CD4-positive, alpha-beta T cell treated with Interferon alpha-2 for 1 hour (primary cell): ENCODE measurements at regions not wholly inside any gene's neighbourhood (a gene's known extent, or its start where the extent isn't known, plus 50 kb on each side); places are given as distances from the start of the nearest gene placed in this dataset.
"Not testable (repeated sequence)": the region's sequence is repeated elsewhere in the genome, so short reads cannot be mapped to it uniquely, and the experiment has no call there.

Source experiments
- DNase-seq, 2 donors: peaks; one replicate each; pipeline ENCODE4 v3.0.0-alpha.2; 2020 to 2022

GRCh38 chr3:87873136-87873535 is 185.7 kb downstream of the CGGBP1 start:
- no peak for DNase-seq

- DNase-seq, result no peak
These were observed 191.8 kb downstream of the CGGBP1 start for GRCh38 chr3:87867001-87867400.

DNA sequence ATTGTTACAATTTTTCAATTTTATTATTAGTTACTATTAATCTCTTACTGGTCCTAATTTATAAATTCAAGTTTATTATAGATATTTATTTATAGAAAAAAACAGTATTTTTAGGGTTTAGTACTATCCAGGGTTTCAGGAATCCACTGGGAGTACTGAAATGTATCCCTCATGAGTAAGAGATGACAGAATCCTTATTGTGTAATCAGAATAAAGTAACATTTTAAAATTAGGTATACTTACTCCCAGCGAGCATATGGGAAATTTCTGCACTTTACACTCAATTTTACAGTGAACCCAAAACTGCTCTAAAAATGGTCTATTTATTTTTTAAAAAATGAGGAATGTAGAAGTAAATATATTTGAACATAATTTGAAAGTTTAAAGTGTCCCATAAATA is 202.7 kb downstream of the CGGBP1 start:
- DNase-seq, result no peak

DNA sequence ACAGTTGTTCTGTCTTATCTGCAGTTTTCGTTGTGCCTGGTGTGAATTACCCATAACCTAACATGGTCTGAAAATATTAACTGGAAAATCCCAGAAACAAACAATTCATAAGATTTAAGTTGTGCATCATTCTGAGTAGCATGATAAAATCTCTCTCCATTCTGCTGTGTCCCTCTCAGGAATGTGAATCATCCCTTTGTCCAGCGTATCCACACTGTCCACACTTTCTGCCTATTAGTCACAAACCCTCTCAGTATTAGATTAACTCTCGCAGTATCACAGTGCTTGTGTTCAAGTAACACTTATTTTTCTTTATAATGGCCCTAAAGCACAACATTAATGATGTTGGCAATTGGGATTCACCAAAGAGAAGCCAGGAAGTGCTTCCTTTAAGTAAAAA is 203.2 kb downstream of the CGGBP1 start:
- no peak for DNase-seq

DNA sequence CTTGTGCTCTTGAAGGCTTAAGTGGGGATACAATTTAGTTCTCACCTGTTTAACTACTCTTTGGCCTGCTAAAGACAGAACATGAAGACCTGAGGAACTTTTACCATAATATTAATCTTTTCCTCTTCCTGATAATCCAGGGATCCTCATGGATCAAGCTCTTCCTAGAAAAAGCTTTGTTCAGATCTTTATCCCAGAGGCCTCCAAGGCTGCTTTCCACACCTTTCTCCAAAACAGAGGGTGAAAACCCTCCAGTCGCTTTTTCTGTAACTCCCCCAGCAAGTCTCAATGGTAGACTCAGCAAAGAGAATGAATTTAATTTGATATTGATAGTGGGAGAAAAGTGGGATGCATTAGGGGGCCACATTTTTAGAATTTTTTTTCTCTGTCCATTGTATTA is 203.6 kb downstream of the CGGBP1 start:
- DNase-seq, result no peak

- no peak for DNase-seq
These were observed 210.8 kb downstream of the CGGBP1 start for GRCh38 chr3:87848003-87848402.

- DNase-seq, result no peak
These were observed 221.7 kb downstream of the CGGBP1 start for GRCh38 chr3:87837076-87837475.

GRCh38 chr3:87836026-87836425 is 222.8 kb downstream of the CGGBP1 start:
- DNase-seq, result no peak

DNA sequence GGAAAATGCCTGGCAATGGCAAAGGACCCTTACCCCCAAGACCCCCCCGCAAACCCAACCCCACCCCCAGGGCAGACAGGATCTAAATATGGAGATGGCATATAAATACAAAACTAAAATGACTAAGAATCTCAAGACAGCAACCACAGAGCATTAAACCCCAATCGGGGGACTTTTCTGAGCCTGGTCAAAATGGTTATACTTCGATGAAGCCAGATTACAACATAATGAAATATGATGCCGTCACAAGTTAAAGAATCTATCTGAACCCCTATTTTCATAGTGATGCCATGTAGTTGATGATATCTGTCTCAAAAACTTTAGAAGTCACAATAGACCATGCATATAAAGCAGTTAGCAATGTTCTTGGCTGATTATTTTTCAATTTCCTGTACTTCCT is 223.6 kb downstream of the CGGBP1 start:
- DNase-seq, result no peak

DNA sequence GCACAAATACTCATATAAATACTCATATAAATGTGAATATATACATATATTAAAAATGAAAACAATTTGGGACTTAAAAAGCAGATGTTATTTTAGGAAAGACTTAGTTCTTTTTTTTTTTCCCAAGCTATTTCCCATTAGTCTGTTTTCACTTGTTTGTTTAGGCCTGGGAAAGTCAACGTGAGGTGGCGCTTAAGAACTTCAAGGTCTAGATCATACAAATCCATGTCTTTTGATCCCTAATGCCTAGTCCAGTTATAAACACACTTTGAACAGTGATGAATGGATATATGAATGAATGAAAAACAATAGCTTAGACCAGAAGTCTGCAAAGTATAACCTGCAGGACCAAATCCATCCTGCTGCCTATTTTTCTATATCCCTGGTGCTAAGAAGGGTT is 224.5 kb downstream of the CGGBP1 start:
- DNase-seq, result no peak

DNA sequence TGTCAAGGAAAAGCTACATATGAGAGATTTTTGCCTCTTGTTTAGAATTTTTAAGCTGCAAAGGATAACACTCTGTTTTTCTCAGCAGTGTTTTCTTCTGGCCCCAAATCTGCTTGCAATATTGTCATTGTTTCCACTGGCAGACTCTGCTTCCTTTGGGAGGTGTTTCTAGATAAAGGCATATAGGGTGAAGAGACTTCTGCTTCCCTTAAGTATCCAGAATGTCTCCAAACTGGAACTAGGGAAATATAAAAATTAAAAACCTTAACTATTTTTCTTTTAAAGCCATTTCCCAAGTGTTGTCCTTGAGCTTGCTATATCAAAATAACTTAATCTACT is 225.8 kb downstream of the CGGBP1 start:
- DNase-seq, result no peak

DNA sequence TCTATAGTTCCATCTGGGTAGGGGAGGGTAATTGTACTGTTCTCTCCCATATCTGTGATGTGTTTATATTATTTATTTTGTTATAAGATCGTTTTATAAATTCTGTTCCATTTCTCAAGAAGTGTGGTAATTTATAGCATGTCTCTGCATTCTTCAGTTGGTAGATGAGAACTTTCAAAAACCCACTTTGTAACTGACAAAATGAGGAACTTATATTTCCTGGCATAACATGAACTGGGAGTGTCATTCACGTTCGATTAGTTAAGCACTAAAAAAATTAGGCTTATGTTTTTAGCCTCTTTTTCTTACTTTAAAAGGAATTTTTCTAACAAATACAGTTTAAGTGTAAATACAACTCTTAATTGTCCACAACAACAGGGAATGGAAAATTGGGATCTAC is 230.8 kb downstream of the CGGBP1 start:
- no peak for DNase-seq

- DNase-seq, result no peak
These were observed 236.2 kb downstream of the CGGBP1 start for GRCh38 chr3:87822563-87822962.

- not testable (repeated sequence) for DNase-seq
These were observed 245.3 kb downstream of the CGGBP1 start for GRCh38 chr3:87813503-87813902.

DNA sequence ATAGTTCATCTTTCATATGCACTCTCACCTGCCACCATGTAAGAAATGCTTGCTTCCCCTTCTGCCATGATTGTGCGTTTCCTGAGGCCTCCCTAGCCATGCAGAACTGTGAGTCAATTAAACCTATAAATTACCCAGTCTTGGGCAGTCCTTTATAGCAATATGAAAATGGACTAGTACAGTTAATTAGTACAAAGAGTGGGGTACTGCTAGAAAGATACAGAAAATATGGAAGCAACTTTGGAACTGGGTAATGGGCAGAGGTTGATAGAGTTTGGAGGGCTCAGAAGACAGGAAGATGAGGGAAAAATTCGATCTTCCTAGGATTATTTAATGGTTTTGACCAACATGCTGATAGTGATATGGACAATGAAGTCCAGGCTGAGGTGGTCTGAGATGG is 246.9 kb downstream of the CGGBP1 start:
- DNase-seq, result no peak

DNA sequence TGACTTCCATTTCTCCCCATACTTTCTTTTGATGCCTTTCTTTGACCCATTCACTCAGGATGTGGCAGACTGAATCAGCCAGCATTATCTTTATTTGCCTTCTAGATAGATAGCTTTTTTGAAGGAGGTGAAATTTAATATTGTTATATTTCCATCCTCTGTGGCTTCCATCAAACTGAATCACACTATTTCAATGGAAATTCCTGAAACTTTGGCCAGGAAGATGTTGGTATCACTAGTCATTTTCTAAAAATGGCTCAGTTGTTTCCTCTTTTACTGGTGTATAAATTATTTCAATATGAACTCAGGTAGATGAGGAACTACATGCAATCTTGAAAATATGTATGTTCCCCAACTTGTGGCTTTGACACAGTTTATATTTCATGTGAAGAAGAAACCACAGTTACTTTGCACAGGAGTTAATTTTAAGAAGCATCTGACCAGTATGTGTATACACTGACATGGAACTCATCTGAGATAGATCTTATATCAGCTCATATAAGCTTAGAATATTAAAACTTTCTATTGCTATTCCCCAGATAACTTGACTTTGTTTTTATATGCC is 248.3 kb downstream of the CGGBP1 start:
- DNase-seq, result no peak

GRCh38 chr3:87805670-87806069 is 253.1 kb downstream of the CGGBP1 start:
- no peak for DNase-seq

GRCh38 chr3:87801409-87801808 is 257.4 kb downstream of the CGGBP1 start:
- DNase-seq, result no peak

DNA sequence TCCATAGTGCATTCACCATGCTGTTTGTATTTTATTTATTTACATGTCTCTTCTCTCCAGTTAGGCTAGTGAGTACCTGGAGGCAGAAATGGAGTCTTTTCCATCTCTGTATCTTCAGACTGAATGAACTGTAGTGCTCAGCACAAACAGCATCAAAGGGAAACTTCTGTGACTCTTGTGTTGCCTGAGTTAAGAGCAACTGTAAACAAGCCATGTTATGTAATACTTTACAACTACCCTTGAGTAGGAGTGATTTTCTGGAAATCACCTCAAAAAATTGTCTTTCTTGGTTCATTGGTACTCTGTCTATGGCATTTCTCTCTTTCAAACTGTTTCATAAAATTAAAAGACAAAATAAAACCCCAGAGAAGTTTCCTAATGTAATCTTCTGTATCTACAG is 258.3 kb downstream of the CGGBP1 start:
- DNase-seq, result no peak

GRCh38 chr3:87798567-87798947 is 260.2 kb downstream of the CGGBP1 start:
- no peak for DNase-seq

DNA sequence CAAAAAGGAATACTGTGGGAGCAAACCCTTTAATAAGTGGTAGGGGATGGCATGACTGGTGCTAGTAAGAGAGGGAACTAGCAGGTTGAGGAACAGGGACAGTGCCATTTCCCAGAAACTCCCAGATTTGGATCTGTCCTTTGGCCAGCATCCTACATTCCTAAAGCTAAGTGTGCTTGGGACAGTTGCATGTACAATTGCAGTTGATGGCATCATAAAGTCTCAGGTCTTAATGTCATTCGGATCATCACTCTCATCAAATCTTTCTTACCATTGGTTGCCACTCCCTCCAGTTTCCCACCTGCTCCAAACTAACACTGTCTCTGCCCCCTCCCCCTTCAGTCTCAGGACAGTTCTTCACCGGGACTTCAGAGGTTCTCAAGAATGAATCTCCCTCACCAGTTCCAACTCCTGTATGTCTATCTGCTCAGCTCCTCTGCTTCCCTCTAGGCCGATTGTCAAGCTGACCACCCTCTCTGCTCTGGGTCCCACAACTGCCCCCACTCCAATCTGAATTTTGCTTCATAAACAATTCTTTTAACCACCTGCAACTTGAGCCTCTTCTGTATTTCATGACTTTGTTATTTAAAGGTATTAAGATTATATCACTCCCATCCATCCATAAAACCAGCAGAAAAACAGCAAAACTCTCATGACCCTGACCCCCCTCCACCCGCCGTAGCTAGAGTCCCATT is 260.8 kb downstream of the CGGBP1 start:
- no peak for DNase-seq

- DNase-seq, result no peak
These were observed 262.0 kb downstream of the CGGBP1 start for GRCh38 chr3:87796843-87797185.

DNA sequence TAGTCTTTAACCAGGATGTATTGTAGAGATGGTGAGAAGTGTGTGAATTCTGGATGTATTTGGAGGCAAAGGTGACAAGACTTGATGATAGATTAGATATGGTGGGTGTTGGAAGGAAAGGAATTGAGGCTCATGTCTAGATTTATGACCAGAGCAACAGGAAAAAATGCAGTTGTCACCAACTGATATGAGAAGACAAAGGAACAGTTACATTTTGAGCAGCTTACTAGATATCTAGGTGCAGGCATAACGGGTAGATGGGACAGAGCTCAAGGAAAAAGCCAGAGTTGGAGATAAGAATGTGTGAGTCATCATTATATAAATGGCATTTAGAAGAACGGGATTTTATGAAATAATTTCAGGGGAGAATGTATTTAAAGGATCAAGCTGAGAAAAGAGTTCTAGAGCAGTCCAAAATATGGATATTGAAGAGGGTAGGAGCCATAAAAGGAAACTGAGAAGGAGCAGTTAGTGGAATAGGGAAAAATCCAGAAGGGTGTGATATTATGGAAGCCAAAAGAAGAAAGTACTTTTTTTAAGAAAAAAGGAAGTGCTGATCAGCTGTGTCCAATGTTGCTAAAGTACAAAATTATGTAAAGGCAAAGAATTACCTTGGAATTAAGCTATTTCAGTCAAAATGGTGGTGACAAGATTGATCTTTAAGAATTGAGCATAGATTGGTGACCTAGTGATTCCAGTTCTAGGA is 262.5 kb downstream of the CGGBP1 start:
- DNase-seq, result no peak

DNA sequence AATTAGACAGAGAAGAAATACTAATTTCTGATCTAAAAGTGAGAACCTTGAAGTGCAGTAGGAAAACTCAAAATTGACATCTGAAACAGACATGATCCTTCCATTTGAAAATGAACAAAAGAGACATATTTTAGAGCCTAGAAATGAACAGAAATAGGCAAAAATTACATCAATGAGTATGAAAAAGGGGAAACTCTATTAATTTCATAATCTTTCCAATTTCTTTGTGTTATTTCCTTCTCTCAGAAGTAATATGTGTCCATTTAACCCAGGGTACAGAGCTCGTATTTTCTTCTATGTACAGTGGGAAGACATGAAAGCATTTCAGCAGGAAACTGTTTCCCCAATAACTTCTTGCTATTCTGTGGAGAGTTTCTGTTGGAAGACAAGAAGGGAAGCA is 263.1 kb downstream of the CGGBP1 start:
- no peak for DNase-seq

GRCh38 chr3:87793337-87793877 is 265.4 kb downstream of the CGGBP1 start:
- no peak for DNase-seq
